SK-N-SH treated with all-trans-retinoic acid at 6 μM for 48 hours (cell line): ENCODE measurements at regions not wholly inside any gene's neighbourhood (a gene's known extent, or its start where the extent isn't known, plus 50 kb on each side); places are given as distances from the start of the nearest gene placed in this dataset.

Experiments used
- ATAC-seq: fragments of 200-7000 bp; cut with Tn5 transposase; 3 replicates; pipeline ENCODE4 v1.9.1; 2020; ENCODE audit warnings: mild to moderate bottlenecking, moderate library complexity
- ARNTL ChIP-seq: fragments of 450-650 bp; formaldehyde crosslinking; IDR thresholded peaks from 2 replicates; pipeline ENCODE4 v1.5.0; 2020; ENCODE audit warnings: low read depth, mild to moderate bottlenecking, moderate library complexity, borderline replicate concordance
- BACH2 ChIP-seq: fragments of 250-450 bp; sonication (Bioruptor Pico); IDR thresholded peaks from 2 replicates; pipeline ENCODE4 v1.9.0; 2021; ENCODE audit warnings: mild to moderate bottlenecking, borderline replicate concordance
- CSDC2 ChIP-seq: fragments of 250-450 bp; sonication (Bioruptor Pico); IDR thresholded peaks from 2 replicates; pipeline ENCODE4 v1.5.0; 2020; ENCODE audit warnings: mild to moderate bottlenecking, moderate library complexity
- ESRRG ChIP-seq: fragments of 250-450 bp; sonication (Bioruptor Pico); IDR thresholded peaks from 2 replicates; pipeline ENCODE4 v1.6.1; 2021; ENCODE audit warnings: mild to moderate bottlenecking
- GLIS3 ChIP-seq: fragments of 250-450 bp; sonication (Bioruptor Pico); IDR thresholded peaks from 2 replicates; pipeline ENCODE4 v1.5.0; 2020; ENCODE audit warnings: mild to moderate bottlenecking, moderate library complexity
- ISL1 ChIP-seq: fragments of 250-450 bp; sonication (Bioruptor Pico); IDR thresholded peaks from 2 replicates; pipeline ENCODE4 v2.1.2; 2022; ENCODE audit warnings: mild to moderate bottlenecking, moderate library complexity
- OSR1 ChIP-seq: fragments of 250-450 bp; sonication (Bioruptor Pico); IDR thresholded peaks from 2 replicates; pipeline ENCODE4 v1.8.0; 2022; ENCODE audit warnings: moderate library complexity, mild to moderate bottlenecking, inconsistent platforms
- PPARA ChIP-seq: fragments of 250-450 bp; sonication (Bioruptor Pico); IDR thresholded peaks from 2 replicates; pipeline ENCODE4 v1.5.0; 2020; ENCODE audit warnings: mild to moderate bottlenecking, borderline replicate concordance
- RARB ChIP-seq: fragments of 250-450 bp; sonication (Bioruptor Pico); IDR thresholded peaks from 2 replicates; pipeline ENCODE4 v1.8.0; 2021; ENCODE audit warnings: mild to moderate bottlenecking, moderate library complexity
- SNAI2 ChIP-seq: fragments of 250-450 bp; sonication (Bioruptor Pico); IDR thresholded peaks from 2 replicates; pipeline ENCODE4 v1.5.0; 2020; ENCODE audit warnings: mild to moderate bottlenecking, moderate library complexity
- TCF4 ChIP-seq: fragments of 250-450 bp; sonication (Bioruptor Pico); IDR thresholded peaks from 2 replicates; pipeline ENCODE4 v1.8.0; 2021; ENCODE audit warnings: mild to moderate bottlenecking, moderate library complexity, borderline replicate concordance
- TOX ChIP-seq: fragments of 250-450 bp; sonication (Bioruptor Pico); IDR thresholded peaks from 2 replicates; pipeline ENCODE4 v1.8.0; 2021; ENCODE audit warnings: mild to moderate bottlenecking, moderate library complexity, borderline replicate concordance
- ZC3H10 ChIP-seq: fragments of 250-450 bp; sonication (Bioruptor Pico); IDR thresholded peaks from 2 replicates; pipeline ENCODE4 v1.5.1; 2021; ENCODE audit warnings: mild to moderate bottlenecking, moderate library complexity
- ZFP3 ChIP-seq: fragments of 250-450 bp; sonication (Bioruptor Pico); IDR thresholded peaks from 2 replicates; pipeline ENCODE4 v1.5.0; 2020; ENCODE audit warnings: mild to moderate bottlenecking, moderate library complexity
- ZFP30 ChIP-seq: fragments of 450-650 bp; formaldehyde crosslinking; IDR thresholded peaks from 2 replicates; pipeline ENCODE4 v1.5.0; 2022; ENCODE audit warnings: mild to moderate bottlenecking, moderate library complexity
- ZNF565 ChIP-seq: fragments of 450-650 bp; formaldehyde crosslinking; conservative IDR thresholded peaks from 2 replicates; pipeline ENCODE4 v1.5.0; 2020; ENCODE audit warnings: low read depth, mild to moderate bottlenecking, moderate library complexity
- ZNF70 ChIP-seq: fragments of 450-650 bp; formaldehyde crosslinking; IDR thresholded peaks from 2 replicates; pipeline ENCODE4 v1.5.0; 2020; ENCODE audit warnings: mild to moderate bottlenecking, moderate library complexity
- ZNF8 ChIP-seq: fragments of 450-650 bp; formaldehyde crosslinking; IDR thresholded peaks from 2 replicates; pipeline ENCODE4 v1.5.0; 2020; ENCODE audit warnings: mild to moderate bottlenecking, moderate library complexity
- TF ChIP-seq, protein P1 (sequence below): fragments of 250-450 bp; sonication (Bioruptor Pico); IDR thresholded peaks from 2 replicates; pipeline ENCODE4 v1.5.1; 2020; ENCODE audit warnings: low read depth, mild to moderate bottlenecking, moderate library complexity
- TF ChIP-seq, protein P2 (sequence below): fragments of 250-450 bp; sonication (Bioruptor Pico); IDR thresholded peaks from 2 replicates; pipeline ENCODE4 v1.8.0; 2021; ENCODE audit warnings: low read depth, mild to moderate bottlenecking, moderate library complexity, borderline replicate concordance
- TF ChIP-seq, protein P3 (sequence below): fragments of 250-450 bp; sonication (Bioruptor Pico); IDR thresholded peaks from 2 replicates; pipeline ENCODE4 v1.8.0; 2020; ENCODE audit warnings: mild to moderate bottlenecking, moderate library complexity, borderline replicate concordance
- TF ChIP-seq, protein P4 (sequence below): fragments of 250-450 bp; sonication (Bioruptor Pico); IDR thresholded peaks from 2 replicates; pipeline ENCODE4 v1.5.1; 2021; ENCODE audit warnings: mild to moderate bottlenecking, moderate library complexity

DNA sequence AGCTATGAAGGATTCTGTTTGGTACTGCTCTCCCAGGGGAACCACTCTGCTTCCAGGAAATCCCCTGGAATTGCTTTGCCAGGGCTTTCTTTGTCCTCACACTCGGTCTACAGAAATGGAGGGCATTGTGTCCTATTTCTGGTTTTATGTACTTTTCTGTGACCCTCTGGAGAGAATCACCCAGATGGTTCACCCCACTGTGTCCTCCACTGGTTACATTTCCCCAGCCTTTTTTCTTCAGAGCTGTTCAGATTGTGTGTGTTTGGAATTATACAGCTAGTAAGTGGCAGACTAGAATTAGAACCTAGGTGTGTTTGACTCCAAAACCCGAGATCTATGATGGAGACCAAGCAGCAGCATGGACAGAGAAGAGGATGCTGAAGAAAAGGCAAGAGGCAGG lies 80.8 kb downstream of the CD164 start:
- TF ChIP-seq PPARA (CRISPR knock-in tag) (no peak), ZNF565 (CRISPR knock-in tag) (no peak), OSR1 (no peak), ZFP3 (CRISPR knock-in tag) (no peak), ESRRG (CRISPR knock-in tag) (no peak), TOX (no peak), ARNTL (CRISPR knock-in tag) (no peak), BACH2 (no peak), ZNF70 (CRISPR knock-in tag) (no peak), ZNF8 (CRISPR knock-in tag) (no peak)
- TF ChIP-seq, protein P1, sequence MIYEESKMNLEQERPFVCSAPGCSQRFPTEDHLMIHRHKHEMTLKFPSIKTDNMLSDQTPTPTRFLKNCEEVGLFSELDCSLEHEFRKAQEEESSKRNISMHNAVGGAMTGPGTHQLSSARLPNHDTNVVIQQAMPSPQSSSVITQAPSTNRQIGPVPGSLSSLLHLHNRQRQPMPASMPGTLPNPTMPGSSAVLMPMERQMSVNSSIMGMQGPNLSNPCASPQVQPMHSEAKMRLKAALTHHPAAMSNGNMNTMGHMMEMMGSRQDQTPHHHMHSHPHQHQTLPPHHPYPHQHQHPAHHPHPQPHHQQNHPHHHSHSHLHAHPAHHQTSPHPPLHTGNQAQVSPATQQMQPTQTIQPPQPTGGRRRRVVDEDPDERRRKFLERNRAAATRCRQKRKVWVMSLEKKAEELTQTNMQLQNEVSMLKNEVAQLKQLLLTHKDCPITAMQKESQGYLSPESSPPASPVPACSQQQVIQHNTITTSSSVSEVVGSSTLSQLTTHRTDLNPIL, result no peak
- TF ChIP-seq, protein P2, sequence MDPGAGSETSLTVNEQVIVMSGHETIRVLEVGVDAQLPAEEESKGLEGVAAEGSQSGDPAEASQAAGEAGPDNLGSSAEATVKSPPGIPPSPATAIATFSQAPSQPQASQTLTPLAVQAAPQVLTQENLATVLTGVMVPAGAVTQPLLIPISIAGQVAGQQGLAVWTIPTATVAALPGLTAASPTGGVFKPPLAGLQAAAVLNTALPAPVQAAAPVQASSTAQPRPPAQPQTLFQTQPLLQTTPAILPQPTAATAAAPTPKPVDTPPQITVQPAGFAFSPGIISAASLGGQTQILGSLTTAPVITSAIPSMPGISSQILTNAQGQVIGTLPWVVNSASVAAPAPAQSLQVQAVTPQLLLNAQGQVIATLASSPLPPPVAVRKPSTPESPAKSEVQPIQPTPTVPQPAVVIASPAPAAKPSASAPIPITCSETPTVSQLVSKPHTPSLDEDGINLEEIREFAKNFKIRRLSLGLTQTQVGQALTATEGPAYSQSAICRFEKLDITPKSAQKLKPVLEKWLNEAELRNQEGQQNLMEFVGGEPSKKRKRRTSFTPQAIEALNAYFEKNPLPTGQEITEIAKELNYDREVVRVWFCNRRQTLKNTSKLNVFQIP, result no peak
- TF ChIP-seq, protein P3, sequence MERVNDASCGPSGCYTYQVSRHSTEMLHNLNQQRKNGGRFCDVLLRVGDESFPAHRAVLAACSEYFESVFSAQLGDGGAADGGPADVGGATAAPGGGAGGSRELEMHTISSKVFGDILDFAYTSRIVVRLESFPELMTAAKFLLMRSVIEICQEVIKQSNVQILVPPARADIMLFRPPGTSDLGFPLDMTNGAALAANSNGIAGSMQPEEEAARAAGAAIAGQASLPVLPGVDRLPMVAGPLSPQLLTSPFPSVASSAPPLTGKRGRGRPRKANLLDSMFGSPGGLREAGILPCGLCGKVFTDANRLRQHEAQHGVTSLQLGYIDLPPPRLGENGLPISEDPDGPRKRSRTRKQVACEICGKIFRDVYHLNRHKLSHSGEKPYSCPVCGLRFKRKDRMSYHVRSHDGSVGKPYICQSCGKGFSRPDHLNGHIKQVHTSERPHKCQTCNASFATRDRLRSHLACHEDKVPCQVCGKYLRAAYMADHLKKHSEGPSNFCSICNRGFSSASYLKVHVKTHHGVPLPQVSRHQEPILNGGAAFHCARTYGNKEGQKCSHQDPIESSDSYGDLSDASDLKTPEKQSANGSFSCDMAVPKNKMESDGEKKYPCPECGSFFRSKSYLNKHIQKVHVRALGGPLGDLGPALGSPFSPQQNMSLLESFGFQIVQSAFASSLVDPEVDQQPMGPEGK (CRISPR knock-in tag), result no peak
- TF ChIP-seq, all 23 proteins: peak for 0
- no peak for ATAC-seq

DNA sequence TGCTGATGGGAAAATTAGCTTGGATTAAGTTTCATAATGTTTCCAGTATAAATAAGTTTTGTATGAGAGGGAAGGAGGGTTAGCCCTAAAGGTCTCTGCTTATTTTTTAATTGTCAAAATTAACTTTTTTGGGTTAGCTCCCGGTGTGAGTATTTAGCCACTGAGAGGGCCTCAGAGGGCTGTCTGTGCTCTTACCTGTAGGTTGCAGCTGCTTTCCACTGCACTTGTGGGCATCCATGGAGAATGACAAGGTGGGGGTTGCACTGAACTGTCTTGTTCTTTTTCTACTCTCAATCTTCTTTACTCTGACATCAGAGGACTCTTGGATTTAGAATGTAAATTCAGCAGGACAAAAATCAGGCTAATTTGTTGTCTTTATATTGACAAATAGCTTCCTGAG lies 81.4 kb downstream of the CD164 start:
- TF ChIP-seq, protein P1, result no peak
- no peak for TF ChIP-seq ZC3H10 (CRISPR knock-in tag)
- no peak for TF ChIP-seq ZNF70 (CRISPR knock-in tag)
- TF ChIP-seq PPARA (CRISPR knock-in tag), result no peak
- TF ChIP-seq, protein P4, sequence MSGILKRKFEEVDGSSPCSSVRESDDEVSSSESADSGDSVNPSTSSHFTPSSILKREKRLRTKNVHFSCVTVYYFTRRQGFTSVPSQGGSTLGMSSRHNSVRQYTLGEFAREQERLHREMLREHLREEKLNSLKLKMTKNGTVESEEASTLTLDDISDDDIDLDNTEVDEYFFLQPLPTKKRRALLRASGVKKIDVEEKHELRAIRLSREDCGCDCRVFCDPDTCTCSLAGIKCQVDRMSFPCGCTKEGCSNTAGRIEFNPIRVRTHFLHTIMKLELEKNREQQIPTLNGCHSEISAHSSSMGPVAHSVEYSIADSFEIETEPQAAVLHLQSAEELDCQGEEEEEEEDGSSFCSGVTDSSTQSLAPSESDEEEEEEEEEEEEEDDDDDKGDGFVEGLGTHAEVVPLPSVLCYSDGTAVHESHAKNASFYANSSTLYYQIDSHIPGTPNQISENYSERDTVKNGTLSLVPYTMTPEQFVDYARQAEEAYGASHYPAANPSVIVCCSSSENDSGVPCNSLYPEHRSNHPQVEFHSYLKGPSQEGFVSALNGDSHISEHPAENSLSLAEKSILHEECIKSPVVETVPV, result no peak
- TF ChIP-seq OSR1, result no peak
- TF ChIP-seq ZFP30, result no peak
- TF ChIP-seq SNAI2 (CRISPR knock-in tag), result no peak
- no peak for TF ChIP-seq ARNTL (CRISPR knock-in tag)
- no peak for TF ChIP-seq TCF4 (CRISPR knock-in tag)
- TF ChIP-seq ISL1, result no peak
- no peak for TF ChIP-seq GLIS3 (CRISPR knock-in tag)
- TF ChIP-seq ZNF565 (CRISPR knock-in tag), result no peak
- TF ChIP-seq ESRRG (CRISPR knock-in tag), result no peak
- TF ChIP-seq, protein P2, result no peak
- ATAC-seq, result no peak

DNA sequence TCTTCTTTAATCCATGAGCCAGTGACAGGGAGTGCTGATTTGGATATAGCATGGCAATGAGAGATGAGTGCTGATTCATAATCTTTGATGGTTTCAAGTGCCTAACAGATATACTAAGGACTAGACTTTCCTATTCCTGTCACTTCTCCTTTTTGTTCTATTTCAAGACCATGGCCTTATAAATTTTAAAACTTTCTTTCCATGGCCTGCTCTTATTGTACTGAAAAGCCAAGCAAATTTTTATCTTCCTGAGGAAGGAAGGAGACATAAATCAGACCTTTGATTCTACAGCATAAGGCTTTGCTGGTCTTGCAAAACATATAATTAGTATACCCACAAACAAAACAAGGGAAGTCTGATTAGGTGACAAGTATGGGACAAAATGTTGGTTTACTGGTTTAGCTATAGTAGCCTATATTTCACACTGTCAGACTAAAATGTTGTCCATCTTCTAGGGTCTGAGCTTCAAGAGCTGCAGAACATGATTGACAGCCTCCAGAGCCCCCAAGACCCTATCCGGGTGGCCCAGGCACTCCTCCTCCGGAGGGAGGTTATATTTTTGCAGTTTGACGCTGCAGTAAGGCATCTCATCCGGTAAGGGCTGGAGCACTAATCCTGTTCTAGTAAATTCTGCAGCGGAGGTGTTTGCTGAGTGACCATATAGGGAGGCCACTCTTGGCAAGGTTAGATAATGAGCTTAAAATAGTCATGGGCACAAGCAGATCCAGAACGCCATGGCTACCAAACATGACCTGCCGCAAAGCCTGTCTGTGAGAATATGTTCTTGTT lies 82.3 kb downstream of the CD164 start:
- TF ChIP-seq CSDC2 (no peak), ZNF565 (CRISPR knock-in tag) (no peak), RARB (CRISPR knock-in tag) (no peak), ZFP30 (no peak), ESRRG (CRISPR knock-in tag) (no peak), PPARA (CRISPR knock-in tag) (no peak), SNAI2 (CRISPR knock-in tag) (no peak), ZFP3 (CRISPR knock-in tag) (no peak), ZC3H10 (CRISPR knock-in tag) (no peak), OSR1 (no peak)
- TF ChIP-seq, protein P2, result no peak
- ATAC-seq, result no peak
